Thyroid gland (tissue), 4 donors: ENCODE measurements at regions not wholly inside any gene's neighbourhood (a gene's known extent, or its start where the extent isn't known, plus 50 kb on each side); places are given as distances from the start of the nearest gene placed in this dataset.

Source experiments
- DNase-seq, 2 donors: peaks; one replicate each; pipeline ENCODE4 v3.0.0-alpha.2; 2019
- H3K27ac ChIP-seq, 3 donors: fragments of 200-600 bp; sonication (generic); 1 replicate in 2 of 3; 2 replicates in 1 of 3; pipeline ENCODE4 v1.5.1; 2016 to 2019; ENCODE audit warnings: mild to moderate bottlenecking in 1 of 3, moderate library complexity in 1 of 3
- H3K27me3 ChIP-seq: fragments of 200-600 bp; sonication (generic); one replicate; pipeline ENCODE4 v1.5.1; 2019
- H3K36me3 ChIP-seq, 2 donors: fragments of 200-600 bp; sonication (generic); one replicate each; pipeline ENCODE4 v1.5.1; 2016 to 2019
- H3K4me1 ChIP-seq, 2 donors: fragments of 200-600 bp; sonication (generic); one replicate each; pipeline ENCODE4 v1.5.1; 2017 to 2019
- H3K4me3 ChIP-seq, 3 donors: fragments of 200-600 bp; sonication (generic); replicated peaks in 1 of 3; 1 replicate in 2 of 3; 2 replicates in 1 of 3; pipeline ENCODE4 v1.5.1; 2016; ENCODE audit warnings: mild to moderate bottlenecking in 1 of 3
- H3K9me3 ChIP-seq: fragments of 200-600 bp; sonication (generic); one replicate; pipeline ENCODE4 v1.5.1; 2017
- POLR2A ChIP-seq, 2 donors: fragments of 450-650 bp; IDR thresholded peaks; one replicate each; pipeline ENCODE4 v1.6.1; 2017; ENCODE audit warnings: antibody characterized with exemption in 2 of 2, mild to moderate bottlenecking in 2 of 2, moderate library complexity in 1 of 2
- WGBS, 2 donors: methylation state at CpG; one replicate each; pipeline ENCODE4 v1.1.5; 2017; 5-methylcytosine and 5-hydroxymethylcytosine counted together
- intact Hi-C: fragments of 100-400 bp; cut with DNase I; formaldehyde crosslinking; loops from one replicate; pipeline ENCODE4 v1.15.1; 2023
- TF ChIP-seq, protein P1 (sequence below), 6 experiments: fragments of 200-600 bp in 3 of 6; fragments of 450-650 bp in 3 of 6; sonication (generic) in 3 of 6; IDR thresholded peaks; one replicate each; pipeline ENCODE4 v1.5.1; 2016 to 2019; ENCODE audit warnings: antibody characterized with exemption in 6 of 6, mild to moderate bottlenecking in 2 of 6, inconsistent platforms in 1 of 6, moderate library complexity in 1 of 6

DNA sequence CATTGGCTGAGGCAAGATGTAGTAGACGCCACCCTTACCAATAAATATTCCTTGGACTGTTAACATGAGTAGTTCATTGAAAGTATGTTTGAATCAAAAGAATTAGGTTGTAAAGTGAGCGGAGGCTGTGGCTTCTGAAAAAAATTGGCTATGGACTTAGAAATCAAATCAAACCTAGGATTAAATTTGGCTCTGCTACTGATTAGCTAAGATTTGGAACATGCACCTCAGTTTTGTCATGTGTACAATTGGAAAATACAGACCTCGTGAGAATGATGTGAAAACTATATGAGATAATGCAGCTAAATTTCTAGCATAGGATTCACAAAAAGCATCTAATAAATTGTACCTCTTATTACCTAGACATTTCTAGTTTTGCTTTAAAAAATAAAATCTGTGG is 85.3 kb upstream of the USP25 start:
- Histone ChIP-seq H3K9me3 (no peaks in the 10 kb centered on the region), H3K27me3 (no peaks in the 10 kb centered on the region), H3K4me1 (peaks cover 5 to 11% of the 10 kb centered on the region in 2 donors), H3K36me3 (no peaks in the 10 kb centered on the region), H3K4me3 (no peak overlapping the region), H3K27ac (no peak overlapping the region)
- intact Hi-C loops = loop anchor here (10.0 kb wide), 1 partner anchor 80 kb away; the partner anchor contains the start of gene USP25
- TF ChIP-seq, protein P1, sequence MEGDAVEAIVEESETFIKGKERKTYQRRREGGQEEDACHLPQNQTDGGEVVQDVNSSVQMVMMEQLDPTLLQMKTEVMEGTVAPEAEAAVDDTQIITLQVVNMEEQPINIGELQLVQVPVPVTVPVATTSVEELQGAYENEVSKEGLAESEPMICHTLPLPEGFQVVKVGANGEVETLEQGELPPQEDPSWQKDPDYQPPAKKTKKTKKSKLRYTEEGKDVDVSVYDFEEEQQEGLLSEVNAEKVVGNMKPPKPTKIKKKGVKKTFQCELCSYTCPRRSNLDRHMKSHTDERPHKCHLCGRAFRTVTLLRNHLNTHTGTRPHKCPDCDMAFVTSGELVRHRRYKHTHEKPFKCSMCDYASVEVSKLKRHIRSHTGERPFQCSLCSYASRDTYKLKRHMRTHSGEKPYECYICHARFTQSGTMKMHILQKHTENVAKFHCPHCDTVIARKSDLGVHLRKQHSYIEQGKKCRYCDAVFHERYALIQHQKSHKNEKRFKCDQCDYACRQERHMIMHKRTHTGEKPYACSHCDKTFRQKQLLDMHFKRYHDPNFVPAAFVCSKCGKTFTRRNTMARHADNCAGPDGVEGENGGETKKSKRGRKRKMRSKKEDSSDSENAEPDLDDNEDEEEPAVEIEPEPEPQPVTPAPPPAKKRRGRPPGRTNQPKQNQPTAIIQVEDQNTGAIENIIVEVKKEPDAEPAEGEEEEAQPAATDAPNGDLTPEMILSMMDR (IDR thresholded peaks at IDR 0.05) = no peak
- no peak for DNase-seq
- WGBS, 2 donors = 86 to 95% methylated on average over 3 of the region's 3 CpGs

DNA sequence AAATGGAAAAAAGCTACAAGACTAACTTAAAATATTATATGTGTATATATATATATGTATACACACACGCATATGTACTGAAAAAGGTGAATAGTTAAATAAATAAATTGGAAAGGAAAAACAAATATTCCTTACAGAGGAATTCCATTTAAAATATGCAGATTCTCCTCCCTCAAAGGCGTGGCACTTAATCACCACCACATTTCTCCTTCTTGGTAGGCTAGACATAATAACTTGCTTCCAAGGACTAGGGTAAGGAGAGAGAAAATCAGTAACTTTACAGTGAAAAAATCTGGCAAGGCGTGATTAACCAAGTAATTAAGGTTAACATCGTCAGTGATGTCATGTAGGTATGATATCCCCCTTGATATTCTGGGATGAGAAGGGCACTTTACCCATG is 84.0 kb upstream of the USP25 start:
- H3K4me3 ChIP-seq = no peak overlapping the region
- no peaks in the 10 kb centered on the region for H3K9me3 ChIP-seq
- peaks cover 0 to 5% of the 10 kb centered on the region in 2 donors for H3K4me1 ChIP-seq
- H3K27me3 ChIP-seq = no peaks in the 10 kb centered on the region
- DNase-seq = no peak
- TF ChIP-seq POLR2A (IDR thresholded peaks at IDR 0.05) = no peak
- TF ChIP-seq, protein P1 (IDR thresholded peaks at IDR 0.05) = no peak
- H3K27ac ChIP-seq = no peak overlapping the region
- 84 to 93% methylated on average over 4 of the region's 4 CpGs for WGBS, 2 donors
- no peaks in the 10 kb centered on the region for H3K36me3 ChIP-seq
- intact Hi-C loops = loop anchor here (10.0 kb wide), 1 partner anchor 79 kb away; the partner anchor contains the start of gene USP25

DNA sequence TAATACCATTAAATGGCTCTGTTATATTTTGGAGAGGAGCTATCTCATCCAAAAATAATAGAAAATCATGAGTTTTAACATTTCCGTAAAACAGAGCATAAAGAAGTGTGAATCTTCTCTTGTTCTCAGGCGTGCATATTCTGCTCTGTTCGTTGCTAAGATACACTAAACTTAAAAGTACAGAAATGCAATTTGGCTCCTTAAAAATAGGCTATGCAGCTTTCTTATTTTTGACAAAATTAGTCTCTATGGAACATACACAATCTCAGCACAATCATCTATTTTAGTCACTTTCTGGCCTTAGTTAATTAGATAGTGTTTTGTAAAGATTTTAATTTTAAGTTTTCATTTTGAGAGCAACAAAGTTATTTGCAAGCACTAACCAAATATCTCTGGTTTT is 79.0 kb upstream of the USP25 start:
- intact Hi-C loops = no loop called here
- no peaks in the 10 kb centered on the region for H3K36me3 ChIP-seq
- H3K4me3 ChIP-seq = no peak overlapping the region
- WGBS, 2 donors = 52 to 62% methylated on average over 3 of the region's 3 CpGs
- H3K4me1 ChIP-seq = no peaks in the 10 kb centered on the region
- no peaks in the 10 kb centered on the region for H3K27me3 ChIP-seq
- H3K27ac ChIP-seq = no peak overlapping the region
- no peak for DNase-seq
- TF ChIP-seq, protein P1 (IDR thresholded peaks at IDR 0.05) = no peak
- no peak for TF ChIP-seq POLR2A (IDR thresholded peaks at IDR 0.05)
- no peaks in the 10 kb centered on the region for H3K9me3 ChIP-seq

DNA sequence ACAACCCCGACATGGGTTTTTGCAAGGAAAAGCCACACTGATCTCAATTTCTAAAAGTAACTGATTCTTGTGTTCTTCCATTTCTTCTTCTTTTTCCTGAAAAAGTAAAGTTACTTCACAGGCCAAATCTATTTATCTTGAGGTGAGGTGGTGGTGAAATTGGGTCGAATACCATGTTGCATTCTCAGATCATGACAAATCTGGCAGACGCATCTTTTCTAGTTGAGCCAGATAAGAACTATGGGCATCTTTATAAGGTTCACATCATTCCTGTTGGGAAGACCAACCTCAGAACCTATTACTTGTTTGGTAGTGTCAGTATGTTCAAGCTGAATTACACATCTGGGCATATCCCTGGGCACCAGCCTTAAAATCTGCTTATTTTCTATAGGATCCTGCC is 78.6 kb upstream of the USP25 start:
- intact Hi-C loops = no loop called here
- 60 to 71% methylated on average over 3 of the region's 3 CpGs for WGBS, 2 donors
- TF ChIP-seq, protein P1 (IDR thresholded peaks at IDR 0.05) = no peak
- no peak for TF ChIP-seq POLR2A (IDR thresholded peaks at IDR 0.05)
- no peak overlapping the region for H3K4me3 ChIP-seq
- no peak overlapping the region for H3K27ac ChIP-seq
- H3K27me3 ChIP-seq = no peaks in the 10 kb centered on the region
- H3K4me1 ChIP-seq = no peaks in the 10 kb centered on the region
- H3K36me3 ChIP-seq = no peaks in the 10 kb centered on the region
- DNase-seq = no peak
- H3K9me3 ChIP-seq = no peaks in the 10 kb centered on the region

DNA sequence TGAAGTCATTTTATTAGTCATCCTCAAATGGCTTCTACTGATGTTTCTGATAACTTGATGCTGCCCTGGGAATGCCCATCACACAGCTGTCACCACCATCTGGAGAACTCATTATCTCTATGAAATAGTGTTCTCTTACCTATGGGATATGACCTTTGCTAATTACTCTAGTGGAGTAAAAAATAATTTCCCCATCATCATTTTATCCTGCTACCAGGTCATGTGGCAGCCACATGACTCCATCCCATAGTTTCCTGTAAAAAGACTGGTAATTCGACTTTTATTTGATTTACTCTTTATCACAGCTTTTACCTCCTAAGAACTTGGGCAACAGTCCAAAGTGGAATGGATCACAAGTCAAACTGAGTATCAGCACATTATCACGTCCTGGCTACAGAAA is 76.1 kb upstream of the USP25 start:
- intact Hi-C loops = no loop called here
- no peak for TF ChIP-seq POLR2A (IDR thresholded peaks at IDR 0.05)

DNA sequence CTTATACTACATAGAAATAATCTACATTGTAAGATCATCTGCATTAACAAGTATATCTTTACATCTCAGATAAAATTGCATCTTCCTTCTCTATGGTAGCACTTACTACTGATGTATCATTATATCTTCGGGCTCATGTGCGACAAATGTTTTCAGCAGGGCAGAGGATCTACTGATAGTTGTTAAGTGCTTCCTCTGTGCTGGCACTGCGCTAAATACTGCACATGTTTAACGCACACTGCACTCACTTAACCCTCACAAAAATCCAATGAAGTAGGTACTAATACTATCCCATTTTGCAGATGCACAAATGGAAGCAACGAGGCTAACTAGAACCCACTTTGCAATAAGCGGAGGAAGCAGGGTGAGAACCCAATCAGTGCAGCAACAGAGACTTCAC is 75.6 kb upstream of the USP25 start:
- intact Hi-C loops = no loop called here
- DNase-seq = no peak
- 94 to 97% methylated on average over 6 of the region's 6 CpGs for WGBS, 2 donors
- TF ChIP-seq, protein P1 (IDR thresholded peaks at IDR 0.05) = no peak
- TF ChIP-seq POLR2A (IDR thresholded peaks at IDR 0.05) = no peak
- H3K27ac ChIP-seq = no peak overlapping the region
- no peaks in the 10 kb centered on the region for H3K4me1 ChIP-seq
- no peaks in the 10 kb centered on the region for H3K9me3 ChIP-seq
- H3K27me3 ChIP-seq = no peaks in the 10 kb centered on the region
- no peak overlapping the region for H3K4me3 ChIP-seq
- no peaks in the 10 kb centered on the region for H3K36me3 ChIP-seq

More for the DNA sequence above, 76.1 kb upstream of the USP25 start:
- Histone ChIP-seq H3K4me1 (no peaks in the 10 kb centered on the region), H3K27ac (no peak overlapping the region), H3K4me3 (no peak overlapping the region), H3K27me3 (no peaks in the 10 kb centered on the region), H3K36me3 (no peaks in the 10 kb centered on the region), H3K9me3 (no peaks in the 10 kb centered on the region)
- DNase-seq = no peak
- 58 to 68% methylated on average over 2 of the region's 2 CpGs for WGBS, 2 donors
